ENCODE measurements at regions not wholly inside any gene's neighbourhood (a gene's known extent, or its start where the extent isn't known, plus 50 kb on each side); places are given as distances from the start of the nearest gene placed in this dataset.

DNA sequence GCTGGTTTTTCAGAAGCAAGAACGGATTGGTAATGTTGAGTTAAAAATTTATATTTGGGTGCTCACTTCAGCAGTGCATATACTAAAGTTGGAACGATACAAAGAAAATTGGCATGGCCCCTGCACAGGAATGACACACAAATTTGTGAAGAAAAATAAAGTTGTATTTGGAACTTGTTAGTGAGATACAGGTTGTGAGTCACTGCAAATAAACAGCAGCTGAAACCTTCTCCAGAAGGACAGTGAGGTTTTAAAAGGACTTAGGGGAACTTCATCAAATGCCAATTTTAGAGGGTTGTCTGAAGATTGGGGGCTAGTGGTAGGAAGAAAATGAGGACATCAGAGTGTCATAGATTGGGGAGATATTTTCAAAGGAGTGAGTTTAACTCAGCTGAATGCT is 79.7 kb upstream of the ELOVL6 start:
- Histone ChIP-seq H3K4me1 (peaks cover 5% of the 10 kb centered on the region), H3K27ac (no peak overlapping the region), H3K36me3 (replicated peaks in 1 of 2; ENCODE audit: insufficient read depth in 1 of 2, low read depth in 2 of 2) (no peaks in the 10 kb centered on the region), H3K4me3 (no peak overlapping the region), H3K9me3 (no peaks in the 10 kb centered on the region), H3K27me3 (no peaks in the 10 kb centered on the region)
- DNase-seq = no peak
- no peak for TF ChIP-seq POLR2A (IDR thresholded peaks at IDR 0.05)
- TF ChIP-seq, protein P1, sequence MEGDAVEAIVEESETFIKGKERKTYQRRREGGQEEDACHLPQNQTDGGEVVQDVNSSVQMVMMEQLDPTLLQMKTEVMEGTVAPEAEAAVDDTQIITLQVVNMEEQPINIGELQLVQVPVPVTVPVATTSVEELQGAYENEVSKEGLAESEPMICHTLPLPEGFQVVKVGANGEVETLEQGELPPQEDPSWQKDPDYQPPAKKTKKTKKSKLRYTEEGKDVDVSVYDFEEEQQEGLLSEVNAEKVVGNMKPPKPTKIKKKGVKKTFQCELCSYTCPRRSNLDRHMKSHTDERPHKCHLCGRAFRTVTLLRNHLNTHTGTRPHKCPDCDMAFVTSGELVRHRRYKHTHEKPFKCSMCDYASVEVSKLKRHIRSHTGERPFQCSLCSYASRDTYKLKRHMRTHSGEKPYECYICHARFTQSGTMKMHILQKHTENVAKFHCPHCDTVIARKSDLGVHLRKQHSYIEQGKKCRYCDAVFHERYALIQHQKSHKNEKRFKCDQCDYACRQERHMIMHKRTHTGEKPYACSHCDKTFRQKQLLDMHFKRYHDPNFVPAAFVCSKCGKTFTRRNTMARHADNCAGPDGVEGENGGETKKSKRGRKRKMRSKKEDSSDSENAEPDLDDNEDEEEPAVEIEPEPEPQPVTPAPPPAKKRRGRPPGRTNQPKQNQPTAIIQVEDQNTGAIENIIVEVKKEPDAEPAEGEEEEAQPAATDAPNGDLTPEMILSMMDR (IDR thresholded peaks at IDR 0.05) = no peak
- 51 to 67% methylated on average over 2 of the region's 2 CpGs for WGBS, 2 donors
- intact Hi-C loops (cut with DNase I) = no loop called here
- no peak for ATAC-seq

DNA sequence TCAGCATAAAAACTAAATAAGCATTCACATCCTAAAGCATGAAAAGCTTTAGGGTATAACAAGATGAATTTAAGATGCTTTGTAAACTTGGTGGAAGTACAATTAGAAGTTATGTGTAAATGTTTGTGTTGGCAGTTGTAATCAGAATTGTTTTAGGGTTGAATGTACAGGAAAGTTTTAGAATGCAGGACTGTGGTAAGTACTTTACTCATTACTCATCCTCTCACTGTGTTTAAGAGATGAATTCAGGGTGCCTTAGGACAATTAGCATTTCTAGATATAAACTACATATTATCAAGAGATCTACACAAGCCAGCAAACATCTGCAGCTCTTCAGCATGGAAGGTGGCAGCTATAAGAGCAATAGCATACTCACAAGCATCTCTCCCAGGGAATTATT is 77.5 kb upstream of the ELOVL6 start:
- H3K27ac ChIP-seq = no peak overlapping the region
- no peaks in the 10 kb centered on the region for H3K27me3 ChIP-seq
- no peak for ATAC-seq
- no peak for DNase-seq
- H3K36me3 ChIP-seq (replicated peaks in 1 of 2; ENCODE audit: insufficient read depth in 1 of 2, low read depth in 2 of 2) = no peaks in the 10 kb centered on the region
- TF ChIP-seq, protein P1 (IDR thresholded peaks at IDR 0.05) = no peak
- no peak for TF ChIP-seq POLR2A (IDR thresholded peaks at IDR 0.05)
- intact Hi-C loops (cut with DNase I) = no loop called here
- H3K4me3 ChIP-seq = no peak overlapping the region
- H3K9me3 ChIP-seq = no peaks in the 10 kb centered on the region
- no peaks in the 10 kb centered on the region for H3K4me1 ChIP-seq

DNA sequence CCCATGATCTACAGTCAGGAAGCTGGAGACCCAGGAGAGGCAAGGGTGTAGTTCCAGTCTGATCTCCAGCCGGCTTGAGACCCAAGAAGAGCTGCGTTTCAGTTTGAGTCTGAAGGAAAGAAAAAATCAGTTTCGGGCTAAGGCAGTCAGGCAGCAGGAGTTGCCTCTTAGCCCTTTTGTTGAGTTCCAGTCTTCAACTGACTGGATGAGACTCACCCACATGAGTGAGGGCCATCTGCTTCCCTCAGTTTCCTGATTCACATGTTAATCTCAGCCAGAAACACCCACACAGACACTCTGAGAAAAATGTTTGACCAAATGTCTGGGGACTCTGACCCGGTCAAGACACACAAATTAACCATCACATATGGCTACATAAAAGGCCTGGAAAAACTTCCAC is 73.6 kb upstream of the ELOVL6 start:
- intact Hi-C loops (cut with DNase I) = no loop called here
- no peak overlapping the region for H3K4me3 ChIP-seq
- no peaks in the 10 kb centered on the region for H3K9me3 ChIP-seq
- H3K27me3 ChIP-seq = no peaks in the 10 kb centered on the region
- H3K4me1 ChIP-seq = no peaks in the 10 kb centered on the region
- WGBS, 2 donors = 69 to 83% methylated on average over 4 of the region's 4 CpGs
- ATAC-seq (no peak), DNase-seq (no peak)
- no peak overlapping the region for H3K27ac ChIP-seq
- no peaks in the 10 kb centered on the region for H3K36me3 ChIP-seq (replicated peaks in 1 of 2; ENCODE audit: insufficient read depth in 1 of 2, low read depth in 2 of 2)
- TF ChIP-seq, protein P1 (IDR thresholded peaks at IDR 0.05) = no peak
- no peak for TF ChIP-seq POLR2A (IDR thresholded peaks at IDR 0.05)

DNA sequence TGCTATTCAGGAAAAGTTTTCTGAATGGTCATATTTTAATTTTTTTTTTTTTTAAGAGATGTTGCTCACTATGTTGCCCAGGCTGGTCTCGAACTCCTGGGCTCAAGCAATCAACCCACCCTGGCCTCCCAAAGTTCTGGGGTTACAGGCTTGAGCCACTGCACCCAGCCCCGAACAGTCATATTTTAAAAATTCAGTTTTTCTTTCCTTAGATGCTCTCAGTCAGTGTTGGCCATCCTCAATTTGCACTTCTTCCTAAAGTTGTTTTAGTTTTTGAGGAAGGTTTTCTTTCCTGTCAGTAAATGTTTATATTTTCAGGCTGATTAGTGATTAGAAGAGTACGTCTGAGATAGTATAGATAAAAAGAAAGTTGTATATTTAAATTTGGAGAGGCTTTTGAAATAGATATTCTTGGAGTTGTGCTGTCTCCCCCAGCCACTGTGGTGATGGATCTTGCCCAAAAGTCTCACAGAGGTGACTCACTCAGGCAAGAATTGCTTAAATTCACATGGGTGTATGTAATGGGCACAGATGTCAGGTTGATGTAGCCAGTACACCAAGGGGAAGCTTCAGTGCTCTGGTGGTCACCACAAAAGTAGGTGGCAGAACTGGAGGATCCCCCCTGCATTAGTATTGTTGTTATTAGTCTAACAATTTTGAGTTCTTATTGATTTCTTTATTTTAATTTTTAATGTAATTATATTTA is 72.2 kb upstream of the ELOVL6 start:
- ATAC-seq = no peak
- 55 to 59% methylated on average over 3 of the region's 3 CpGs for WGBS, 2 donors

More for the DNA sequence above, 72.2 kb upstream of the ELOVL6 start:
- no peak for DNase-seq
- Histone ChIP-seq H3K4me3 (no peak overlapping the region), H3K4me1 (no peaks in the 10 kb centered on the region), H3K9me3 (no peaks in the 10 kb centered on the region), H3K36me3 (replicated peaks in 1 of 2; ENCODE audit: insufficient read depth in 1 of 2, low read depth in 2 of 2) (no peaks in the 10 kb centered on the region), H3K27ac (no peak overlapping the region), H3K27me3 (no peaks in the 10 kb centered on the region)
- intact Hi-C loops (cut with DNase I) = no loop called here
- no peak for TF ChIP-seq POLR2A (IDR thresholded peaks at IDR 0.05)
- TF ChIP-seq, protein P1 (IDR thresholded peaks at IDR 0.05) = no peak
